Osteocyte (in vitro differentiated cells): ENCODE measurements at regions not wholly inside any gene's neighbourhood (a gene's known extent, or its start where the extent isn't known, plus 50 kb on each side); places are given as distances from the start of the nearest gene placed in this dataset.

Source experiments
- DNase-seq: peaks from one replicate; pipeline ENCODE4 v3.0.0; 2021; ENCODE audit warnings: mixed read lengths; ENCODE audit not compliant: unreplicated experiment; ENCODE audit errors: extremely low spot score
- H3K27ac Mint-ChIP-seq: one replicate; pipeline ENCODE4 v1.8.0; 2021; ENCODE audit warnings: mild to moderate bottlenecking, mixed read lengths; ENCODE audit not compliant: unreplicated experiment
- H3K27me3 Mint-ChIP-seq: one replicate; pipeline ENCODE4 v1.8.0; 2021; ENCODE audit warnings: mixed read lengths; ENCODE audit not compliant: unreplicated experiment
- H3K36me3 Mint-ChIP-seq: one replicate; pipeline ENCODE4 v1.8.0; 2021; ENCODE audit warnings: mixed read lengths; ENCODE audit not compliant: unreplicated experiment
- H3K4me1 Mint-ChIP-seq: one replicate; pipeline ENCODE4 v1.8.0; 2021; ENCODE audit warnings: mixed read lengths; ENCODE audit not compliant: unreplicated experiment
- H3K4me3 Mint-ChIP-seq: one replicate; pipeline ENCODE4 v1.8.0; 2021; ENCODE audit warnings: mild to moderate bottlenecking, moderate library complexity, mixed read lengths; ENCODE audit not compliant: unreplicated experiment
- H3K9me3 Mint-ChIP-seq: one replicate; pipeline ENCODE4 v1.8.0; 2021; ENCODE audit warnings: mixed read lengths; ENCODE audit not compliant: unreplicated experiment
- TF ChIP-seq, protein P1 (sequence below): fragments of 200-600 bp; sonication (generic); IDR thresholded peaks from 2 replicates; pipeline ENCODE4 v1.5.0; 2021; ENCODE audit warnings: antibody characterized with exemption, mild to moderate bottlenecking, moderate library complexity

DNA sequence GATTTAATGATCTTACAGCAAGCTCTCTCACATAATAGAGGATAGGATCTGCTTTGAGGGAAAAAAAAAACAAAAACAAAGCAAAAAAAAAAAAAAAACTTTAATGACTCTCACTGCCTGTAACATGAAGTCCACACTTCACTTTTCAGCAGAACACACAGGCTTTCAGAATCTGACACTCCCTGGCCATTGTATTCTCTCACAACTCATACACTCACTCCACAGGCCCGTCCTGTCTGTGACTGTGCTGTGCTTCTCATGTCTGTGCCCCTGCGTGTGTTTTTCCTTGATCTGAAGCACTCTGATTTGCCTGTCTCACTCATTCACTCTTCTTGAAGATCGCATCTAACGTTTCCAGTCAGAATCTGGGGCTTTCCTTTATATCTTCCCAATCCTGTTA, 460.8 kb downstream of the TMA16 start:
- Mint-ChIP-seq H3K27me3 (no peaks in the 10 kb centered on the region), H3K9me3 (no peaks in the 10 kb centered on the region), H3K4me1 (no peaks in the 10 kb centered on the region), H3K4me3 (no peak overlapping the region), H3K36me3 (no peaks in the 10 kb centered on the region), H3K27ac (no peak overlapping the region)
- DNase-seq, result no peak
- TF ChIP-seq, protein P1, sequence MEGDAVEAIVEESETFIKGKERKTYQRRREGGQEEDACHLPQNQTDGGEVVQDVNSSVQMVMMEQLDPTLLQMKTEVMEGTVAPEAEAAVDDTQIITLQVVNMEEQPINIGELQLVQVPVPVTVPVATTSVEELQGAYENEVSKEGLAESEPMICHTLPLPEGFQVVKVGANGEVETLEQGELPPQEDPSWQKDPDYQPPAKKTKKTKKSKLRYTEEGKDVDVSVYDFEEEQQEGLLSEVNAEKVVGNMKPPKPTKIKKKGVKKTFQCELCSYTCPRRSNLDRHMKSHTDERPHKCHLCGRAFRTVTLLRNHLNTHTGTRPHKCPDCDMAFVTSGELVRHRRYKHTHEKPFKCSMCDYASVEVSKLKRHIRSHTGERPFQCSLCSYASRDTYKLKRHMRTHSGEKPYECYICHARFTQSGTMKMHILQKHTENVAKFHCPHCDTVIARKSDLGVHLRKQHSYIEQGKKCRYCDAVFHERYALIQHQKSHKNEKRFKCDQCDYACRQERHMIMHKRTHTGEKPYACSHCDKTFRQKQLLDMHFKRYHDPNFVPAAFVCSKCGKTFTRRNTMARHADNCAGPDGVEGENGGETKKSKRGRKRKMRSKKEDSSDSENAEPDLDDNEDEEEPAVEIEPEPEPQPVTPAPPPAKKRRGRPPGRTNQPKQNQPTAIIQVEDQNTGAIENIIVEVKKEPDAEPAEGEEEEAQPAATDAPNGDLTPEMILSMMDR, result no peak

DNA sequence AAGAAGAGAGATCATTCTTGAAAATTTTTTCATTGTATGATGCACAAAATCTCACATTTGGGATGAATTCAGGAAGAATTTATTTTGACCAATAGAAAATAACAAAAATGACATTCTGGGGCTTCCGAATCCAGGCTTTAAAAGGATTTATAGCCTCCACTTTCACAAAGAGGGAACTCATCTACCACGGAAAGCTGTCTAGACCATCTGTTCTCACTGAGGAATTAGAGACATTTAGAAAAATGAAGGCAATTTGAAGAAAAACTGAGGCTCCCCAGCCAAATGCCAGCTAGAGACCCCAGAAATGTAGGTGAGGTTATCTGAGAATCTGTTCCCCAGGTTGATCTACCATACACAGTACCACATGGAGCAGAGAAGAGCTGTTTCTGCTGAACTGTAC, 464.3 kb downstream of the TMA16 start:
- H3K4me1 Mint-ChIP-seq, result no peaks in the 10 kb centered on the region
- no peak overlapping the region for H3K4me3 Mint-ChIP-seq
- TF ChIP-seq, protein P1, result no peak
- no peaks in the 10 kb centered on the region for H3K36me3 Mint-ChIP-seq
- no peak overlapping the region for H3K27ac Mint-ChIP-seq
- H3K9me3 Mint-ChIP-seq, result no peaks in the 10 kb centered on the region
- DNase-seq, result no peak
- H3K27me3 Mint-ChIP-seq, result no peaks in the 10 kb centered on the region

DNA sequence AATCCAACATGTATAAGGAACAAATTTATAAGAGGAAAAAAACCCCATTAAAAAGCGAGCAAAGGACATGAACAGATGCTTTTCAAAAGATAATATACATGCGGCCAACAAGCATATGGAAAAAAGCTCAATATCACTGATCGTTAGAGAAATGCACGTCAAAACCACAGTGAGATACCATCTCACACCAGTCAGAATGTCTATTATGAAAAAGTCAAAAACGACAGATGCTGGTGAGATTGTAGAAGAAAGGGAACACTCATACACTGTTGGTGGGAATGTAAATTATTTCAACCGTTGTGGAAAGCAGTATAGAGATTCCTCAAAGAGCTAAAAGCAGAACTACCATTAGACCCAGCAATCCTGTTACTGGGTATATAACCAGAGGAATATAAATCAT, 465.4 kb downstream of the TMA16 start:
- DNase-seq, result no peak
- no peaks in the 10 kb centered on the region for H3K27me3 Mint-ChIP-seq
- no peaks in the 10 kb centered on the region for H3K9me3 Mint-ChIP-seq
- no peak overlapping the region for H3K27ac Mint-ChIP-seq
- no peaks in the 10 kb centered on the region for H3K36me3 Mint-ChIP-seq
- no peak overlapping the region for H3K4me3 Mint-ChIP-seq
- no peaks in the 10 kb centered on the region for H3K4me1 Mint-ChIP-seq
- TF ChIP-seq, protein P1, result no peak

DNA sequence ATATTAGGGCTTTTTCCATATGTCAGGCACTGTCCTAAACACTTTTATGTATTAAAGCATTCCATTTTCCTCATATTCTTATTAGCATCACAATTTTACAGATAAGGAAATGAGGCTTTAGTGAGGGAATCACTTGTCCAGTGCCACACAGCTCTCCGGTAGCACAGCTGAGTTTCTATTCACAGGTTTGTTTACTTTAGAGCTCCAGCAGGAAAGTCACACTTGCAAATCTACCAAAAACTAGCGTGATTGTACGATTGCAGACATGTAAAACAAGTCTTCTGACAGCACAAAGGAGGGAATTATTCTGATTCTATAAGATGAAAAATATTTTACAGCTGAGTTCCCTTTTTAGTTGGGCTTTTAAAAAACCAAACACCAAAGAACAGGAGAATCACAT, 472.1 kb downstream of the TMA16 start:
- peaks cover 5% of the 10 kb centered on the region for H3K27me3 Mint-ChIP-seq

DNA sequence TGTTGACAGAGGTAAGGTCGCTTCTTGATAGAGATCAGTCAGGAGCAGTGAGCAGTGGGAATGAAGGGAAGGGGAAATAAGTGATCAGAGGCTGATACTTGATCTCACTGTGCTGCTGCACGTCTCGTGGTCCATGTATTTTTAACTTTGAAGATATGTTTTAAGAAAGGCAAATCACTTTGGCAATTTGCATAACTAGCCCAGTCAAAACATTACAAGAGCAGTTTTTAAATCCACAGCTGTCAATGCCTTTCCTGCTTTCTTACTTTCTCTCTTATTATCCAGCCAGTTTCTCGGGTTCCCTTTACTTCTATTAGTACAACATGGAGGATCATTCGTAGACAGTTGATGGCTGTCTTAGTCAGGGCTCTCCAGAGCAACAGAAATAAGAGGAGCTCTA, 472.8 kb downstream of the TMA16 start:
- Mint-ChIP-seq H3K27me3 (peaks cover 5% of the 10 kb centered on the region), H3K9me3 (no peaks in the 10 kb centered on the region), H3K27ac (no peak overlapping the region), H3K4me3 (no peak overlapping the region), H3K4me1 (no peaks in the 10 kb centered on the region), H3K36me3 (no peaks in the 10 kb centered on the region)
- DNase-seq, result no peak
- TF ChIP-seq, protein P1, result no peak

More for the DNA sequence above, 472.1 kb downstream of the TMA16 start:
- H3K9me3 Mint-ChIP-seq, result no peaks in the 10 kb centered on the region
- TF ChIP-seq, protein P1, result no peak
- no peaks in the 10 kb centered on the region for H3K36me3 Mint-ChIP-seq
- no peak for DNase-seq
- H3K27ac Mint-ChIP-seq, result no peak overlapping the region
- no peaks in the 10 kb centered on the region for H3K4me1 Mint-ChIP-seq
- H3K4me3 Mint-ChIP-seq, result no peak overlapping the region
